ENCODE measurements at regions not wholly inside any gene's neighbourhood (a gene's known extent, or its start where the extent isn't known, plus 50 kb on each side); places are given as distances from the start of the nearest gene placed in this dataset.

DNA sequence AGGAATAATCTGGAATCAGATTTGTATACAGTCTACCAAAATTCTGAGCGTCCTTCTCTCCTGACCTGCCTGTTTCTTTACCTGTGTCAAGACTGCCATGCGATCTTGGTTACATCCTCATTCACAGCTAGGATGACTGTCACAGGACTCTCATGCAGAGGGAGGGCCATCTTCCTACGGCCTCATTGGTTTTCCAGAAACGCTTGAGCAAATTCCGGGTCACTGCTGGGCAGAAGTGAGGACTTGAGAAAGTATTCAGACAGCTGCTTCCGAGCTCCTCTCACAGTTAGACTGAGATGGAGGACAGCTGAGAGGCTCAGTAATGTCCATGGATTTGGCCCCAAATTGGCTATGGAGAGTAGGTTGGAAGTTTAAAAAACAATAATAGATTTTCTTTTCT, 94.2 kb downstream of the TFAP2C start:
- no peaks in the 10 kb centered on the region for H4K20me1 ChIP-seq (ENCODE audit: control insufficient read depth, insufficient read depth, low read depth, low read length)
- no peaks in the 10 kb centered on the region for H3K79me2 ChIP-seq (ENCODE audit: control insufficient read depth, low read length)
- no peak overlapping the region for H3K4me2 ChIP-seq (ENCODE audit: low read length)
- no peaks in the 10 kb centered on the region for H3K36me3 ChIP-seq (ENCODE audit: control insufficient read depth, low read length)
- H3K9me2 ChIP-seq (replicated peaks; ENCODE audit: control insufficient read depth, low read length) = no peaks in the 10 kb centered on the region
- H3K4me3 ChIP-seq (ENCODE audit: low read length) = no peak overlapping the region
- no peaks in the 10 kb centered on the region for H3F3A ChIP-seq (ENCODE audit: control insufficient read depth, insufficient read depth)
- H3K4me1 ChIP-seq (ENCODE audit: control insufficient read depth, low read length) = peaks cover 15% of the 10 kb centered on the region
- H3K27ac ChIP-seq (ENCODE audit: low read depth, low read length) = no peak overlapping the region
- TF ChIP-seq, protein P1, sequence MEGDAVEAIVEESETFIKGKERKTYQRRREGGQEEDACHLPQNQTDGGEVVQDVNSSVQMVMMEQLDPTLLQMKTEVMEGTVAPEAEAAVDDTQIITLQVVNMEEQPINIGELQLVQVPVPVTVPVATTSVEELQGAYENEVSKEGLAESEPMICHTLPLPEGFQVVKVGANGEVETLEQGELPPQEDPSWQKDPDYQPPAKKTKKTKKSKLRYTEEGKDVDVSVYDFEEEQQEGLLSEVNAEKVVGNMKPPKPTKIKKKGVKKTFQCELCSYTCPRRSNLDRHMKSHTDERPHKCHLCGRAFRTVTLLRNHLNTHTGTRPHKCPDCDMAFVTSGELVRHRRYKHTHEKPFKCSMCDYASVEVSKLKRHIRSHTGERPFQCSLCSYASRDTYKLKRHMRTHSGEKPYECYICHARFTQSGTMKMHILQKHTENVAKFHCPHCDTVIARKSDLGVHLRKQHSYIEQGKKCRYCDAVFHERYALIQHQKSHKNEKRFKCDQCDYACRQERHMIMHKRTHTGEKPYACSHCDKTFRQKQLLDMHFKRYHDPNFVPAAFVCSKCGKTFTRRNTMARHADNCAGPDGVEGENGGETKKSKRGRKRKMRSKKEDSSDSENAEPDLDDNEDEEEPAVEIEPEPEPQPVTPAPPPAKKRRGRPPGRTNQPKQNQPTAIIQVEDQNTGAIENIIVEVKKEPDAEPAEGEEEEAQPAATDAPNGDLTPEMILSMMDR (IDR thresholded peaks at IDR 0.05; ENCODE audit: low read depth, low read length, poor library complexity, severe bottlenecking) = no peak
- no peak for TF ChIP-seq EZH2phosphoT487 (IDR thresholded peaks at IDR 0.05; ENCODE audit: borderline replicate concordance, low read length)
- H3K9me3 ChIP-seq (ENCODE audit: control insufficient read depth, insufficient read depth, low read length) = peaks cover 13% of the 10 kb centered on the region
- no peaks in the 10 kb centered on the region for H3K27me3 ChIP-seq (ENCODE audit: control insufficient read depth, low read length)

DNA sequence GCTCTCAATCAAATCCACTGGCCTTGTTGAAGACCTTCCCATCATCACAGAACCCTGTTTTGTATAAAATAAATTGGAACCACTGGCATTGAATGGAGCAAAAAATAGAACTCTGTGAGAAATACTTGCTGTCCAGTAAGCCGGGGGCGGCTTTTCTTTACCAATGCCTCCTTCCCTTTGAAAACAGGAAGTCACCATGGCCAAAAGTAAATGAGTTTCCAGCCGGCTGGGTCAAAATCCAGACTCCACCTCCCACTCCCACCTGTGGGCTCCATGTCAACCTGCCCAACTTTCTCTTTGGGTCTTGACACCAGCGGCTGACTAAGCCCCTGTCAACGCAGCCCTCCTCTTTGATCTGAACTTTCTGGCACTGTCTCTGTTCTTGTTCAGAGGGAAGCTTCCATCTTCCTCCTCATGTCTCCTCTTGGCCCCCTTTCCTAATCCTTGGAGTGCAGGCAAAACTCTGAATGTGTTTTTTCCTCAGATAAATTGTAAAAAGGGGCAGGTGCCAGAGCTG, 95.2 kb downstream of the TFAP2C start:
- Histone ChIP-seq H3K4me2 (ENCODE audit: low read length) (no peak overlapping the region), H3K4me1 (ENCODE audit: control insufficient read depth, low read length) (peaks cover 15% of the 10 kb centered on the region), H3K27ac (ENCODE audit: low read depth, low read length) (no peak overlapping the region), H3F3A (ENCODE audit: control insufficient read depth, insufficient read depth) (no peaks in the 10 kb centered on the region), H3K27me3 (ENCODE audit: control insufficient read depth, low read length) (no peaks in the 10 kb centered on the region), H3K4me3 (ENCODE audit: low read length) (no peak overlapping the region), H4K20me1 (ENCODE audit: control insufficient read depth, insufficient read depth, low read depth, low read length) (no peaks in the 10 kb centered on the region), H3K9me2 (replicated peaks; ENCODE audit: control insufficient read depth, low read length) (no peaks in the 10 kb centered on the region), H3K79me2 (ENCODE audit: control insufficient read depth, low read length) (no peaks in the 10 kb centered on the region), H3K36me3 (ENCODE audit: control insufficient read depth, low read length) (no peaks in the 10 kb centered on the region), H3K9me3 (ENCODE audit: control insufficient read depth, insufficient read depth, low read length) (peaks cover 13% of the 10 kb centered on the region)
- TF ChIP-seq, protein P1 (IDR thresholded peaks at IDR 0.05; ENCODE audit: low read depth, low read length, poor library complexity, severe bottlenecking) = no peak
- no peak for TF ChIP-seq EZH2phosphoT487 (IDR thresholded peaks at IDR 0.05; ENCODE audit: borderline replicate concordance, low read length)

DNA sequence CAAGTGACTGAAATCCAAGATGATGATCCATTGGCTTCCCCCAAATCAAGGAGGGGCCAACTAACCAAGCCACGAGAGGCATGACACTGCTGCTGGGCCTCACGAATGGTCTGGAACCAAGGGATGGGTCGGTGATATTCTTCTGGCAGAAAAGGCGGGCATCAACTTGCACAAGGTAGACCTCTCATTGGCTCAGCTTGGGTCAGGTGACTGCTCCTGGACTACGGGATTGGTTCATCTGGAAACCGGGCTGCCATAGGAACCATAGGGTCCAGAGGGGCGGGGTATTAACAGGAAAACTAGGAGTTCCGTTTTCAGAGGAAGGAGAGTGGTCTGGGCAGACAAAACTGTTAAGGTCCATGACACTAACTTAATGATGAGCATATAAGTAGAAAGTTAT, 100.9 kb downstream of the TFAP2C start:
- H3F3A ChIP-seq (ENCODE audit: control insufficient read depth, insufficient read depth) = no peaks in the 10 kb centered on the region
- TF ChIP-seq, protein P1 (IDR thresholded peaks at IDR 0.05; ENCODE audit: low read depth, low read length, poor library complexity, severe bottlenecking) = no peak
- no peak for TF ChIP-seq EZH2phosphoT487 (IDR thresholded peaks at IDR 0.05; ENCODE audit: borderline replicate concordance, low read length)
- H3K4me2 ChIP-seq (ENCODE audit: low read length) = no peak overlapping the region
- no peak overlapping the region for H3K27ac ChIP-seq (ENCODE audit: low read depth, low read length)
- no peaks in the 10 kb centered on the region for H3K27me3 ChIP-seq (ENCODE audit: control insufficient read depth, low read length)
- H4K20me1 ChIP-seq (ENCODE audit: control insufficient read depth, insufficient read depth, low read depth, low read length) = no peaks in the 10 kb centered on the region
- H3K79me2 ChIP-seq (ENCODE audit: control insufficient read depth, low read length) = no peaks in the 10 kb centered on the region
- no peaks in the 10 kb centered on the region for H3K9me2 ChIP-seq (replicated peaks; ENCODE audit: control insufficient read depth, low read length)
- H3K9me3 ChIP-seq (ENCODE audit: control insufficient read depth, insufficient read depth, low read length) = no peaks in the 10 kb centered on the region
- no peaks in the 10 kb centered on the region for H3K36me3 ChIP-seq (ENCODE audit: control insufficient read depth, low read length)
- no peak overlapping the region for H3K4me3 ChIP-seq (ENCODE audit: low read length)
- H3K4me1 ChIP-seq (ENCODE audit: control insufficient read depth, low read length) = no peaks in the 10 kb centered on the region
